Endodermal cell (in vitro differentiated cells): ENCODE measurements at regions not wholly inside any gene's neighbourhood (a gene's known extent, or its start where the extent isn't known, plus 50 kb on each side); places are given as distances from the start of the nearest gene placed in this dataset.

ENCODE experiments used
- DNase-seq: peaks from one replicate; pipeline ENCODE4 v3.0.0-alpha.2; 2017
- H3K27ac ChIP-seq: 2 replicates; pipeline ENCODE4 v1.5.1; 2013; ENCODE audit warnings: mild to moderate bottlenecking, low read depth, low read length, moderate library complexity
- H3K27me3 ChIP-seq: 2 replicates; pipeline ENCODE4 v1.6.1; 2013; ENCODE audit warnings: mild to moderate bottlenecking, low read length, moderate library complexity; ENCODE audit not compliant: insufficient read depth, control insufficient read depth, poor library complexity, severe bottlenecking
- H3K36me3 ChIP-seq: 2 replicates; pipeline ENCODE4 v1.7.0; 2013; ENCODE audit warnings: mild to moderate bottlenecking, low read length, moderate library complexity; ENCODE audit not compliant: control insufficient read depth, insufficient read depth
- H3K4me1 ChIP-seq: one replicate; pipeline ENCODE4 v1.7.0; 2013; ENCODE audit warnings: low read length; ENCODE audit not compliant: control insufficient read depth, insufficient read depth
- H3K4me3 ChIP-seq: 2 replicates; pipeline ENCODE4 v1.5.1; 2013; ENCODE audit warnings: mild to moderate bottlenecking, low read length, moderate library complexity
- H3K9ac ChIP-seq: 2 replicates; pipeline ENCODE4 v1.6.1; 2013; ENCODE audit warnings: mild to moderate bottlenecking, low read length, moderate library complexity; ENCODE audit not compliant: poor library complexity, severe bottlenecking; ENCODE audit errors: extremely low read depth
- H3K9me3 ChIP-seq: 2 replicates; pipeline ENCODE4 v1.6.1; 2013; ENCODE audit warnings: mild to moderate bottlenecking, low read length, moderate library complexity; ENCODE audit not compliant: control insufficient read depth
- H3K27ac Mint-ChIP-seq: 2 replicates; pipeline ENCODE4 v1.8.0; 2020; ENCODE audit warnings: mixed read lengths
- H3K27me3 Mint-ChIP-seq: 2 replicates; pipeline ENCODE4 v1.8.0; 2021; ENCODE audit warnings: mild to moderate bottlenecking, mixed read lengths; ENCODE audit not compliant: insufficient read depth
- H3K36me3 Mint-ChIP-seq: 2 replicates; pipeline ENCODE4 v1.8.0; 2020; ENCODE audit warnings: low read depth, mixed read lengths
- H3K4me1 Mint-ChIP-seq: 2 replicates; pipeline ENCODE4 v1.8.0; 2020; ENCODE audit warnings: mixed read lengths
- H3K4me3 Mint-ChIP-seq: 2 replicates; pipeline ENCODE4 v1.8.0; 2020; ENCODE audit warnings: mild to moderate bottlenecking, moderate library complexity, mixed read lengths
- H3K9me3 Mint-ChIP-seq: 2 replicates; pipeline ENCODE4 v1.8.0; 2020; ENCODE audit warnings: mild to moderate bottlenecking, mixed read lengths
- WGBS, 2 experiments: methylation state at CpG; one replicate each; pipeline versions ENCODE4 v1.1.5 to v1.1.7; 2013; ENCODE audit warnings: missing lambda C conversion rate in 2 of 2, mixed read lengths in 1 of 2; ENCODE audit not compliant: insufficient coverage in 1 of 2, insufficient read length in 1 of 2; 5-methylcytosine and 5-hydroxymethylcytosine counted together
- TF ChIP-seq, protein P1 (sequence below): fragments of 200-600 bp; sonication (generic); conservative IDR thresholded peaks from 2 replicates; pipeline ENCODE4 v1.5.0; 2021; ENCODE audit warnings: antibody characterized with exemption, mild to moderate bottlenecking

DNA sequence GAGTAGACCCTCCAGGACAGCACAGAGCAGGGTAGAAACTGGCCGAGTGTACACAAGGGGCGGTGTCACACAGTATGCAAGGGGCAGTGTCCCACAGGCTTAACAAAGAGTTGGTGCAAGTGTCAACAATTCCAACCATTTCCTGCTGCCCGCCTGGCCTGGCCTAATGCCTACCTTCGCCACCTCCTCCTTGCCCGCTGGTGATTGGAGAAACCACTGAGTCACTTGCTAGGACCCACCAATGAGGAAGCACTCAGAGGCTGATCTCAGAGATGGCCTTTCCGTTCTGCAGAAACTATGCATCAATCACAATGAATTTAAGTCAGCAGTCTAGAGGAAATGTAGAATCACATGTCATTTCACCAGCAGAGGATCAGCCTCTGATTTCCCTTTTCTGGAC lies 263.3 kb upstream of the PKDCC start:
- H3K36me3 ChIP-seq = no peaks in the 10 kb centered on the region
- no peak for DNase-seq
- no peaks in the 10 kb centered on the region for H3K36me3 Mint-ChIP-seq
- H3K9ac ChIP-seq = no peak overlapping the region
- no peaks in the 10 kb centered on the region for H3K9me3 ChIP-seq
- H3K9me3 Mint-ChIP-seq = no peaks in the 10 kb centered on the region
- no peak overlapping the region for H3K27ac Mint-ChIP-seq
- H3K27ac ChIP-seq = no peak overlapping the region
- WGBS, 2 experiments = 77 to 87% methylated on average over 3 to 6 of the region's 6 CpGs
- H3K4me1 Mint-ChIP-seq = peaks cover 12% of the 10 kb centered on the region
- H3K4me3 Mint-ChIP-seq = no peak overlapping the region
- H3K27me3 Mint-ChIP-seq = peaks cover 37% of the 10 kb centered on the region
- TF ChIP-seq, protein P1, sequence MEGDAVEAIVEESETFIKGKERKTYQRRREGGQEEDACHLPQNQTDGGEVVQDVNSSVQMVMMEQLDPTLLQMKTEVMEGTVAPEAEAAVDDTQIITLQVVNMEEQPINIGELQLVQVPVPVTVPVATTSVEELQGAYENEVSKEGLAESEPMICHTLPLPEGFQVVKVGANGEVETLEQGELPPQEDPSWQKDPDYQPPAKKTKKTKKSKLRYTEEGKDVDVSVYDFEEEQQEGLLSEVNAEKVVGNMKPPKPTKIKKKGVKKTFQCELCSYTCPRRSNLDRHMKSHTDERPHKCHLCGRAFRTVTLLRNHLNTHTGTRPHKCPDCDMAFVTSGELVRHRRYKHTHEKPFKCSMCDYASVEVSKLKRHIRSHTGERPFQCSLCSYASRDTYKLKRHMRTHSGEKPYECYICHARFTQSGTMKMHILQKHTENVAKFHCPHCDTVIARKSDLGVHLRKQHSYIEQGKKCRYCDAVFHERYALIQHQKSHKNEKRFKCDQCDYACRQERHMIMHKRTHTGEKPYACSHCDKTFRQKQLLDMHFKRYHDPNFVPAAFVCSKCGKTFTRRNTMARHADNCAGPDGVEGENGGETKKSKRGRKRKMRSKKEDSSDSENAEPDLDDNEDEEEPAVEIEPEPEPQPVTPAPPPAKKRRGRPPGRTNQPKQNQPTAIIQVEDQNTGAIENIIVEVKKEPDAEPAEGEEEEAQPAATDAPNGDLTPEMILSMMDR = no peak
- peaks cover 46% of the 10 kb centered on the region for H3K27me3 ChIP-seq
- no peak overlapping the region for H3K4me3 ChIP-seq
- H3K4me1 ChIP-seq = no peaks in the 10 kb centered on the region

DNA sequence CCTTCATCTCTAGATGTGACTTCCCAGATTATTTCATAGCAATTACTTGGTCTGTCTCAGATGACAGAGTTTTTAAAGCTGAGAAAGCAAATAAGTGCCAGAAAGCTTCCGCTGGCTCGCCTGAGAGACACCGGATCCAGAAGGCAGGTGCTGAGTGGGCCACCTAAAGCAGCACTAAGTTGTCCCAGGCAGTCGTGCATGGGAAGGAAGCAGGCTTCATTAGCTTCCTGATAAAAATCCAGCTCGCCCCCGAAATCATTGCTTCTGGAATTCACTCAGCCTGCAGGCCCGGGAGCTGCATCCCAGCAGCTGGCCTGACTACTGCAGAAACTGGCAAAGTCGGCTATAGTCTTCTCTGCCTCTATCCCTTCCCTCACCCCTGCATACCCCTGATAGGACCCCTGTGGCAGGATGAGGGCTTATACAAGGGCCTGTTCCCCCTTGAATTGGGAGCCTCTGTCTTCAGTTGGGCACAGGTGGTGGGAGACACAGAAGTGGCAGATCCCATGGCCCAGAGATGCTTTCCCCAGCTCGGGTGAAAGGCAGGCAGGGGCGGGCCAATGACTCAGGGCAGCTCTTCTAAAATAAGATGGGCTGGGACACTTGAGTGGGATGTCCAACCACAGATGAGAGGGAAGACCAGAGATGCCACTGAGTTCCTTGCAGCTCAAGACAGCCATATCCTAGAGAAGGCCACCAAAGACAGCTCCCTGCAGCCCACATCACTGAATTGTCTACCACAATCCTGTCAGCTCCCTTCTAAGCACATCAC lies 262.4 kb upstream of the PKDCC start:
- no peaks in the 10 kb centered on the region for H3K36me3 ChIP-seq
- no peak overlapping the region for H3K27ac ChIP-seq
- TF ChIP-seq, protein P1 = no peak
- Mint-ChIP-seq H3K4me1 (peaks cover 3% of the 10 kb centered on the region), H3K27ac (no peak overlapping the region), H3K9me3 (no peaks in the 10 kb centered on the region), H3K36me3 (no peaks in the 10 kb centered on the region), H3K27me3 (peaks cover 47% of the 10 kb centered on the region), H3K4me3 (no peak overlapping the region)
- H3K9me3 ChIP-seq = no peaks in the 10 kb centered on the region
- no peak overlapping the region for H3K9ac ChIP-seq
- no peaks in the 10 kb centered on the region for H3K4me1 ChIP-seq
- WGBS, 2 experiments = 81 to 82% methylated on average over 8 to 10 of the region's 10 CpGs
- no peak overlapping the region for H3K4me3 ChIP-seq
- no peak for DNase-seq
- H3K27me3 ChIP-seq = peaks cover 55% of the 10 kb centered on the region

DNA sequence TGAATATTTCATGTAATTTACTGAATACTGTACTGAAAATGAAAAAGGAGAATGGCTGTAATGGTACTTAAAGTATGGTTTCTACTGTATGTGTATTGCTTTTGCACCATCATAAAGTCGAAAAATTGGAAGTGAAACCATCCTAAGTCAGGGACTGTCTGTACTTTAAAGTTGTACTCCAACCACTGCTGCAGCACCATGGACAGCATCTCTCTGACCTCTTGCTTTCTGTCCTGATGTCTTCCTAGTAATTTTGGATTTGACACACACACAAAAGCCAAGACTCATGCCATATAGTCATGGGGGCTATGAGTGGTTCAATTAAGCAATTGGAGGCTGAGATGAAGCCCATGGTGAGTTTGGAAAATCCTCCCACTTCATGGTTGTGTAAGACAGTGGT lies 256.3 kb upstream of the PKDCC start:
- H3K27me3 ChIP-seq = peaks cover 75% of the 10 kb centered on the region
- Mint-ChIP-seq H3K9me3 (peaks cover 4% of the 10 kb centered on the region), H3K27ac (no peak overlapping the region), H3K4me3 (no peak overlapping the region), H3K27me3 (peaks cover 67% of the 10 kb centered on the region), H3K4me1 (no peaks in the 10 kb centered on the region), H3K36me3 (no peaks in the 10 kb centered on the region)
- 70% methylated on average over 1 of the region's 1 CpG; no CpG with 5 or more reads in 1 of the 2 experiments for WGBS, 2 experiments
- no peaks in the 10 kb centered on the region for H3K4me1 ChIP-seq
- no peak overlapping the region for H3K9ac ChIP-seq
- H3K4me3 ChIP-seq = no peak overlapping the region
- no peak overlapping the region for H3K27ac ChIP-seq
- H3K36me3 ChIP-seq = no peaks in the 10 kb centered on the region
- DNase-seq = peak; percentile 82
- TF ChIP-seq, protein P1 = no peak
- peaks cover 3% of the 10 kb centered on the region for H3K9me3 ChIP-seq
